ENCODE measurements at regions not wholly inside any gene's neighbourhood (a gene's known extent, or its start where the extent isn't known, plus 50 kb on each side); places are given as distances from the start of the nearest gene placed in this dataset.

DNA sequence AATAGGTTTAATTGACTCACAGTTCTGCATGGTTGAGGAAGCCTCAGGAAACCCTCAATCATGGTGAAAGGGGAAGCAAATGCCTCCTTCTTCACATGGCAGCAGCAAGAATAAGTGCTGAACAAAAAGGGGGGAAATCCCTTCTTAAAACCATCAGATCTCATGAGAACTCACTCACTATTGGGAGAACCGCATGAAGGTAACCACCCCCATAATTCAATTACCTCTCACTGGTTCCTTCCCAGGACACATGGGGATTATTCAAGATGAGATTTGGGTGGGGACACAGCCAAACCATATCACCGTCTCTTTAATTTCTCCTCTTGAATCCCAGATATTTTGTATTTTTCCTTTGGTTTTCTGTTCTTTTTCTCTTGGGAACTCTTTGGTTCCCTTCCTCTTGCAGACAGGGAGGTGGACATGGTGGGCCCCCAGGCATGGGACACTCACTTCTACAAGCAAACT, 223.6 kb downstream of the TBXT start:
- H3K4me3 Mint-ChIP-seq = no peak overlapping the region
- H3K79me2 ChIP-seq (replicated peaks; ENCODE audit: insufficient read depth) = no peaks in the 10 kb centered on the region
- no peak for TF ChIP-seq ZNF114 (CRISPR knock-in tag; IDR thresholded peaks at IDR 0.05)
- TF ChIP-seq CREB1 (CRISPR knock-in tag; IDR thresholded peaks at IDR 0.05; ENCODE audit: low read depth) = no peak
- TF ChIP-seq EZH2phosphoT487 (IDR thresholded peaks at IDR 0.05; ENCODE audit: unreplicated experiment) = no peak
- TF ChIP-seq, protein P1, sequence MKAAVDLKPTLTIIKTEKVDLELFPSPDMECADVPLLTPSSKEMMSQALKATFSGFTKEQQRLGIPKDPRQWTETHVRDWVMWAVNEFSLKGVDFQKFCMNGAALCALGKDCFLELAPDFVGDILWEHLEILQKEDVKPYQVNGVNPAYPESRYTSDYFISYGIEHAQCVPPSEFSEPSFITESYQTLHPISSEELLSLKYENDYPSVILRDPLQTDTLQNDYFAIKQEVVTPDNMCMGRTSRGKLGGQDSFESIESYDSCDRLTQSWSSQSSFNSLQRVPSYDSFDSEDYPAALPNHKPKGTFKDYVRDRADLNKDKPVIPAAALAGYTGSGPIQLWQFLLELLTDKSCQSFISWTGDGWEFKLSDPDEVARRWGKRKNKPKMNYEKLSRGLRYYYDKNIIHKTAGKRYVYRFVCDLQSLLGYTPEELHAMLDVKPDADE (IDR thresholded peaks at IDR 0.05) = no peak
- no peak for TF ChIP-seq POLR2AphosphoS5 (IDR thresholded peaks at IDR 0.05; ENCODE audit: low read depth)
- no peak for TF ChIP-seq JUNB (IDR thresholded peaks at IDR 0.05; ENCODE audit: unreplicated experiment)
- TF ChIP-seq NANOG (IDR thresholded peaks at IDR 0.05; ENCODE audit: borderline replicate concordance) = no peak
- TF ChIP-seq, protein P2, sequence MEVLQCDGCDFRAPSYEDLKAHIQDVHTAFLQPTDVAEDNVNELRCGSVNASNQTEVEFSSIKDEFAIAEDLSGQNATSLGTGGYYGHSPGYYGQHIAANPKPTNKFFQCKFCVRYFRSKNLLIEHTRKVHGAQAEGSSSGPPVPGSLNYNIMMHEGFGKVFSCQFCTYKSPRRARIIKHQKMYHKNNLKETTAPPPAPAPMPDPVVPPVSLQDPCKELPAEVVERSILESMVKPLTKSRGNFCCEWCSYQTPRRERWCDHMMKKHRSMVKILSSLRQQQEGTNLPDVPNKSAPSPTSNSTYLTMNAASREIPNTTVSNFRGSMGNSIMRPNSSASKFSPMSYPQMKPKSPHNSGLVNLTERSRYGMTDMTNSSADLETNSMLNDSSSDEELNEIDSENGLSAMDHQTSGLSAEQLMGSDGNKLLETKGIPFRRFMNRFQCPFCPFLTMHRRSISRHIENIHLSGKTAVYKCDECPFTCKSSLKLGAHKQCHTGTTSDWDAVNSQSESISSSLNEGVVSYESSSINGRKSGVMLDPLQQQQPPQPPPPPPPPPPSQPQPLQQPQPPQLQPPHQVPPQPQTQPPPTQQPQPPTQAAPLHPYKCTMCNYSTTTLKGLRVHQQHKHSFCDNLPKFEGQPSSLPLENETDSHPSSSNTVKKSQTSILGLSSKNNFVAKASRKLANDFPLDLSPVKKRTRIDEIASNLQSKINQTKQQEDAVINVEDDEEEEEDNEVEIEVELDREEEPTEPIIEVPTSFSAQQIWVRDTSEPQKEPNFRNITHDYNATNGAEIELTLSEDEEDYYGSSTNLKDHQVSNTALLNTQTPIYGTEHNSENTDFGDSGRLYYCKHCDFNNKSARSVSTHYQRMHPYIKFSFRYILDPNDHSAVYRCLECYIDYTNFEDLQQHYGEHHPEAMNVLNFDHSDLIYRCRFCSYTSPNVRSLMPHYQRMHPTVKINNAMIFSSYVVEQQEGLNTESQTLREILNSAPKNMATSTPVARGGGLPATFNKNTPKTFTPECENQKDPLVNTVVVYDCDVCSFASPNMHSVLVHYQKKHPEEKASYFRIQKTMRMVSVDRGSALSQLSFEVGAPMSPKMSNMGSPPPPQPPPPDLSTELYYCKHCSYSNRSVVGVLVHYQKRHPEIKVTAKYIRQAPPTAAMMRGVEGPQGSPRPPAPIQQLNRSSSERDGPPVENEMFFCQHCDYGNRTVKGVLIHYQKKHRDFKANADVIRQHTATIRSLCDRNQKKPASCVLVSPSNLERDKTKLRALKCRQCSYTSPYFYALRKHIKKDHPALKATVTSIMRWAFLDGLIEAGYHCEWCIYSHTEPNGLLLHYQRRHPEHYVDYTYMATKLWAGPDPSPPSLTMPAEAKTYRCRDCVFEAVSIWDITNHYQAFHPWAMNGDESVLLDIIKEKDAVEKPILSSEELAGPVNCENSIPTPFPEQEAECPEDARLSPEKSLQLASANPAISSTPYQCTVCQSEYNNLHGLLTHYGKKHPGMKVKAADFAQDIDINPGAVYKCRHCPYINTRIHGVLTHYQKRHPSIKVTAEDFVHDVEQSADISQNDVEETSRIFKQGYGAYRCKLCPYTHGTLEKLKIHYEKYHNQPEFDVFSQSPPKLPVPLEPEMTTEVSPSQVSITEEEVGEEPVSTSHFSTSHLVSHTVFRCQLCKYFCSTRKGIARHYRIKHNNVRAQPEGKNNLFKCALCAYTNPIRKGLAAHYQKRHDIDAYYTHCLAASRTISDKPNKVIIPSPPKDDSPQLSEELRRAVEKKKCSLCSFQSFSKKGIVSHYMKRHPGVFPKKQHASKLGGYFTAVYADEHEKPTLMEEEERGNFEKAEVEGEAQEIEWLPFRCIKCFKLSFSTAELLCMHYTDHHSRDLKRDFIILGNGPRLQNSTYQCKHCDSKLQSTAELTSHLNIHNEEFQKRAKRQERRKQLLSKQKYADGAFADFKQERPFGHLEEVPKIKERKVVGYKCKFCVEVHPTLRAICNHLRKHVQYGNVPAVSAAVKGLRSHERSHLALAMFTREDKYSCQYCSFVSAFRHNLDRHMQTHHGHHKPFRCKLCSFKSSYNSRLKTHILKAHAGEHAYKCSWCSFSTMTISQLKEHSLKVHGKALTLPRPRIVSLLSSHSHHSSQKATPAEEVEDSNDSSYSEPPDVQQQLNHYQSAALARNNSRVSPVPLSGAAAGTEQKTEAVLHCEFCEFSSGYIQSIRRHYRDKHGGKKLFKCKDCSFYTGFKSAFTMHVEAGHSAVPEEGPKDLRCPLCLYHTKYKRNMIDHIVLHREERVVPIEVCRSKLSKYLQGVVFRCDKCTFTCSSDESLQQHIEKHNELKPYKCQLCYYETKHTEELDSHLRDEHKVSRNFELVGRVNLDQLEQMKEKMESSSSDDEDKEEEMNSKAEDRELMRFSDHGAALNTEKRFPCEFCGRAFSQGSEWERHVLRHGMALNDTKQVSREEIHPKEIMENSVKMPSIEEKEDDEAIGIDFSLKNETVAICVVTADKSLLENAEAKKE (CRISPR knock-in tag; IDR thresholded peaks at IDR 0.05) = no peak
- no peak for TF ChIP-seq ZNF331 (CRISPR knock-in tag; IDR thresholded peaks at IDR 0.05; ENCODE audit: low read depth)
- TF ChIP-seq EZH2 (IDR thresholded peaks at IDR 0.05; ENCODE audit: low read depth, unreplicated experiment) = no peak
- TF ChIP-seq CTCF (conservative IDR thresholded peaks at IDR 0.05; ENCODE audit: low read depth in 2 of 2) = no peak
- TF ChIP-seq STAT1 (IDR thresholded peaks at IDR 0.05; ENCODE audit: unreplicated experiment) = no peak
- TF ChIP-seq REST (IDR thresholded peaks at IDR 0.05; ENCODE audit: unreplicated experiment) = no peak
- no peaks in the 10 kb centered on the region for H3F3A ChIP-seq (replicated peaks; ENCODE audit: low read depth)
- H3K27ac ChIP-seq (ENCODE audit: low read depth) = no peak overlapping the region
- H3K9me2 ChIP-seq (ENCODE audit: insufficient read depth) = peaks cover 5% of the 10 kb centered on the region; the same call in 1 of the 2 replicates
- H3K4me2 ChIP-seq = no peak overlapping the region
- H2AFZ ChIP-seq = no peak overlapping the region
- DNase-seq (ENCODE audit: low spot score) = no peak
- H3K4me1 ChIP-seq (ENCODE audit: insufficient read depth) = no peaks in the 10 kb centered on the region
- no peaks in the 10 kb centered on the region for H3K36me3 Mint-ChIP-seq (ENCODE audit: low read depth)
- no peak for ATAC-seq
- no peaks in the 10 kb centered on the region for H3K27me3 ChIP-seq (ENCODE audit: insufficient read depth)
- H3K4me3 ChIP-seq = no peak overlapping the region
- peaks cover 7% of the 10 kb centered on the region; the same call in 2 of the 3 replicates for H3K9me3 Mint-ChIP-seq
- H4K20me1 ChIP-seq (replicated peaks; ENCODE audit: insufficient read depth) = no peaks in the 10 kb centered on the region
- H3K27ac Mint-ChIP-seq = no peak overlapping the region
- H3K36me3 ChIP-seq (ENCODE audit: insufficient read depth) = no peaks in the 10 kb centered on the region
- H3K27me3 Mint-ChIP-seq (ENCODE audit: insufficient read depth, low read depth, poor library complexity) = peaks cover 8% of the 10 kb centered on the region
- no peaks in the 10 kb centered on the region for H3K4me1 Mint-ChIP-seq

Data from GM23338 (cell line).